HG02642 (cell line): ENCODE measurements at regions not wholly inside any gene's neighbourhood (a gene's known extent, or its start where the extent isn't known, plus 50 kb on each side); places are given as distances from the start of the nearest gene placed in this dataset.
A peak's percentile ranks its signal among the peaks of the same experiment; 100 is the strongest.
"Not testable (repeated sequence)": the region's sequence is repeated elsewhere in the genome, so short reads cannot be mapped to it uniquely, and the experiment has no call there.

Source experiments
- ATAC-seq: cut with Tn5 transposase; IDR thresholded peaks from one replicate; pipeline ENCODE4 v1.9.1; 2021; ENCODE audit warnings: mild to moderate bottlenecking; ENCODE audit not compliant: unreplicated experiment, poor library complexity

DNA sequence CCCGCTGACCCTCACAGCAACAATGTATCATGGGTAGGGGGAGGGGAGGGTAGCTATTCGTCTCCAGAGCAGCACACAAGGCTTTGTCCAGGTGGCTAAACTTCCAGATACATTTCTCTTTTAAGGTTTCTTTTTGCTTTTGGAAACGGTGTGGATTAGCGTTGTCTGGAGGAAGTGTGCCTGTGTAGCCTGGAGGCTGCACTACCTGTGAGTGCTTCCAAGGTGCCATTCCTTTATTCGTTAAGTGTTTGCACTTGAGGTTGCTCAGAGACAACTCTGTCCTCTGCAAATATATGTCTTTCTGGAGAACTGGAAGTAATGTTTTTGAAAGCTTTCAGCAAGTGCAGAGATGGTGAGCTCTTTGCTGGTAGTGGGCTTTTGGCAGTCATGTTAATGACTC is 53.1 kb downstream of the HSFY1 start:
- not testable (repeated sequence) for ATAC-seq

- peak; percentile 93 for ATAC-seq
These were observed 54.8 kb downstream of the HSFY1 start for GRCh38 chrY:18601287-18601686.

DNA sequence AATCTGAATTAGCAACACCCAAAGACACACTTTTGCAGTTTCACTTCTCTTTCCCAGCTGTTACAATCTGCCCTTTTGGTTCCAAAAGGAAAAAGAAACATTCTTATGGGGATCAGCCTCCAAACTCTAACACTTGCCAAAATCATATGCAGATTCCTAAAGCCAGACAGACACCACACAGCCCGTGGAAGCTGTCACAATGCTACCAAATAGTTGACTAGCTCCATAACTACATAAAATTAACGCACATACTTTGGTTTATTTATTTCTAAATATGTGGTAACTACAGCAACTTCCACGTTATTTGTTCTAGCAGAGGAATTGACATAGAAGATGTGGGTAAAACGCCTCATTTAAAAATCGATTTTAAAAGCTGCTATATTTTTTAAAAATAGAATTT is 59.7 kb downstream of the HSFY1 start:
- not testable (repeated sequence) for ATAC-seq

- ATAC-seq = not testable (repeated sequence)
These were observed 61.7 kb downstream of the HSFY1 start for GRCh38 chrY:18608205-18608604.

GRCh38 chrY:18615809-18616208 is 69.3 kb downstream of the HSFY1 start:
- not testable (repeated sequence) for ATAC-seq

- ATAC-seq = not testable (repeated sequence)
These were observed 83.4 kb downstream of the HSFY1 start for GRCh38 chrY:18629805-18630516.

GRCh38 chrY:18630571-18630970 is 84.1 kb downstream of the HSFY1 start:
- not testable (repeated sequence) for ATAC-seq

DNA sequence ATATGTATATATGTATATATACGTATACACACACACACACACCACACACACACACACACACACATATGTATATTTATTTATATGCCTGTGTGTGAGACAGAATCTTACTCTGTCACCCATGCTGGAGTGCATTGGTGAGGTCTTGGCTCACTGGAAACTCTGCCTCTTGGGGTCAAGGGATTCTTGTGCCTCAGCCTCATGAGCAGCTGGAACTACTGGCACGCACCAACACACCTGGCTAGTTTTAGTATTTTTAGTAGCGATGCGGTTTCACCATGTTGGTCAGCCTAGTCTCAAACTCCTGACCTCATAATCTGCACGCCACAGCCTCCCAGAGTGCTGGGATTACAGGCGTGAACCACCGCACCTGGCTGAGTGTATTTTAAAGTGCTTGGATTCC is 85.1 kb downstream of the HSFY1 start:
- ATAC-seq = peak; percentile 45

DNA sequence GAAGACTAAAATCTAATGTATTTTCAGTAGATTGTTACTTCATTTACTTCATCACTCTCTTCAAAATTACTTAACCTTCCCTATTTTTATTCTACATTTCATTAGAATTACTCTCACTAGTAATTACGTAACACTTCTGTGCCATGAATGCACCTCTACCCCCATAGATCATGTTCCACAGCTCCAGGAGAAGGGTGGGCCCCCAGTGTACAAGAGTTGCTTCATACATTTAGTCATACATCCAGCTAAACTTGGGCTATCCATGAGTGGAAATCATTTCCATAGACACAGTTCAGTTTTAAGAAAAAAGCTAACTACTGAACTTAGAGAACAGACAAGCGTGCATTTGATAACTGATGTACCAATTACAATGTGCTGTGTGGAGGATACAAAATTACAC is 104.2 kb downstream of the HSFY1 start:
- no peak for ATAC-seq

- ATAC-seq = peak; percentile 71
These were observed 109.0 kb downstream of the HSFY2 start for GRCh38 chrY:18664559-18664958.

GRCh38 chrY:18669790-18670189 is 103.7 kb downstream of the HSFY2 start:
- ATAC-seq = no peak

DNA sequence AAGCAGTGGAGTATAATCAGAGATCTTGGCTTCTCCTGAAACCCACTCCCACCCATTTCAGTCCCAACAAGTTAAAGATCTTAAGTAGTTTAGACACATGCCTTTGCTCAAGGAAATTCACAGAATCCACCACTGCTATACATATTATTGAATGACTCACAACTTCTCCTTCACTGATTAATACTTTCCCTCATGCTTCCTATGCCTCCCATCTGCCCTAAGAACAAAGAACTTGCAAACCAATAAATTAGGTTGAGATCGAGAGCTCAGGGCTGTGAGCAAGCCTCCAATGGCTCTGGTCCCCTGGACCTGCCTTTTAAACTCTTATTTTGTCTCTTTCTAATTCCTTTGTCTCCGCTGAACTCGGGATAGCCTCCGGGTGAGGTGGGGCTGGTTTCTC is 101.6 kb downstream of the HSFY2 start:
- ATAC-seq = no peak

DNA sequence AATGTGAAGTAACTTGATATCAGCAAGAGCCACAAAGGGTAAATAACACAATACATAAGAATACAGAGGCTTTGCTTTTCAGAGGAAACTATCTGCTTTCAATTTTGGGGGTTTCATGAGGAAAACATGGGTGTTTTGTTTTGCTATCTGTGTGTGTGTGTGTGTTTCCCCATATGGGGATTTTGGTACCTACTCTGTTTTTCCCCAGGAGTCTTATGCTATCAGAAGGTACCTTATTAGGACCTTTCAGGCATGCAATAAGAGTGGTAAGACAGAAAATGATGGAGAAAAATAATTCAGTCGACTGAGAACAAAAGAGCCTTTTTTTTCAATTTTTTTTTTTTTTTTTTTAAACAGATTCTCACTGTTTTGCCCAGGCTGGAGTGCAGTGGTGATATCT is 87.5 kb downstream of the HSFY2 start:
- not testable (repeated sequence) for ATAC-seq

- peak; percentile 51 for ATAC-seq
These were observed 85.2 kb downstream of the HSFY2 start for GRCh38 chrY:18688362-18688761.

- not testable (repeated sequence) for ATAC-seq
These were observed 84.1 kb downstream of the HSFY2 start for GRCh38 chrY:18689420-18689819.

GRCh38 chrY:18689890-18690593 is 83.5 kb downstream of the HSFY2 start:
- ATAC-seq = not testable (repeated sequence)

- ATAC-seq = not testable (repeated sequence)
These were observed 76.7 kb downstream of the HSFY2 start for GRCh38 chrY:18696788-18697187.

GRCh38 chrY:18704198-18704597 is 69.3 kb downstream of the HSFY2 start:
- ATAC-seq = not testable (repeated sequence)

- ATAC-seq = not testable (repeated sequence)
These were observed 61.8 kb downstream of the HSFY2 start for GRCh38 chrY:18711785-18712184.

- ATAC-seq = not testable (repeated sequence)
These were observed 59.8 kb downstream of the HSFY2 start for GRCh38 chrY:18713760-18714159.

DNA sequence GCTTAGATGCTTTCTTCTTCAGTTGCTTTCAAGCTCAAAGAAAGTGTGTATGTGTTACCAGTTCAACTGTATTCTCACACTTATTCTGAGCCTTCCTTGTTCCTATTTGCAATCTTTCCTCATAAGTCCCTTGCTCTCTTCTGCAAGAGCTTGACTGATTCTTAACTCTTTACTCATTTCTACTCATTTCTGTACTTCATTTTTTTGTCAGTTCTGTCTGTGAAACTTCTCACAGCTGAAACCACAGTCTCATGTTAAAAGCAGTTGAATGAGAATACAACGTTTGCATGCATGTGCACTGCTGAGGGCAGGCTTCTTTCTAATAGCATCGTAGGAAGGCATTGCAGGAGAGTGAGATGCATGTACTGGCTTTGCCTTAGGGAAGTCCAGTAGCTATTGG is 54.8 kb downstream of the HSFY2 start:
- ATAC-seq = peak; percentile 89

- not testable (repeated sequence) for ATAC-seq
These were observed 53.1 kb downstream of the HSFY2 start for GRCh38 chrY:18720395-18720794.
